WERI-Rb-1 (cell line): ENCODE measurements at regions not wholly inside any gene's neighbourhood (a gene's known extent, or its start where the extent isn't known, plus 50 kb on each side); places are given as distances from the start of the nearest gene placed in this dataset.

Experiments
- DNase-seq: peaks from one replicate; pipeline ENCODE4 v3.0.0-alpha.2; 2020
- H3K27ac ChIP-seq: fragments of 250-450 bp; sonication (Bioruptor Pico); 2 replicates; pipeline ENCODE4 v1.5.1; 2020; ENCODE audit warnings: mild to moderate bottlenecking, moderate library complexity
- H3K27me3 ChIP-seq: fragments of 250-450 bp; sonication (Bioruptor Pico); 2 replicates; pipeline ENCODE4 v1.5.1; 2021; ENCODE audit warnings: mild to moderate bottlenecking, low read depth, moderate library complexity; ENCODE audit not compliant: insufficient read depth, severe bottlenecking
- H3K36me3 ChIP-seq: fragments of 250-450 bp; sonication (Bioruptor Pico); 2 replicates; pipeline ENCODE4 v1.5.1; 2020; ENCODE audit warnings: mild to moderate bottlenecking, moderate library complexity
- H3K4me3 ChIP-seq: 2 replicates; pipeline ENCODE4 v1.5.1; 2011; ENCODE audit warnings: low read depth, mild to moderate bottlenecking, control low read depth, low read length
- H3K9me3 ChIP-seq: fragments of 250-450 bp; sonication (Bioruptor Pico); 2 replicates; pipeline ENCODE4 v1.5.1; 2021; ENCODE audit warnings: mild to moderate bottlenecking, moderate library complexity; ENCODE audit not compliant: severe bottlenecking
- TF ChIP-seq, protein P1 (sequence below): IDR thresholded peaks from 2 replicates; pipeline ENCODE4 v1.5.1; 2011; ENCODE audit warnings: low read depth, mild to moderate bottlenecking, control low read depth, inconsistent platforms, low read length

- no peaks in the 10 kb centered on the region for H3K27me3 ChIP-seq
- TF ChIP-seq, protein P1, sequence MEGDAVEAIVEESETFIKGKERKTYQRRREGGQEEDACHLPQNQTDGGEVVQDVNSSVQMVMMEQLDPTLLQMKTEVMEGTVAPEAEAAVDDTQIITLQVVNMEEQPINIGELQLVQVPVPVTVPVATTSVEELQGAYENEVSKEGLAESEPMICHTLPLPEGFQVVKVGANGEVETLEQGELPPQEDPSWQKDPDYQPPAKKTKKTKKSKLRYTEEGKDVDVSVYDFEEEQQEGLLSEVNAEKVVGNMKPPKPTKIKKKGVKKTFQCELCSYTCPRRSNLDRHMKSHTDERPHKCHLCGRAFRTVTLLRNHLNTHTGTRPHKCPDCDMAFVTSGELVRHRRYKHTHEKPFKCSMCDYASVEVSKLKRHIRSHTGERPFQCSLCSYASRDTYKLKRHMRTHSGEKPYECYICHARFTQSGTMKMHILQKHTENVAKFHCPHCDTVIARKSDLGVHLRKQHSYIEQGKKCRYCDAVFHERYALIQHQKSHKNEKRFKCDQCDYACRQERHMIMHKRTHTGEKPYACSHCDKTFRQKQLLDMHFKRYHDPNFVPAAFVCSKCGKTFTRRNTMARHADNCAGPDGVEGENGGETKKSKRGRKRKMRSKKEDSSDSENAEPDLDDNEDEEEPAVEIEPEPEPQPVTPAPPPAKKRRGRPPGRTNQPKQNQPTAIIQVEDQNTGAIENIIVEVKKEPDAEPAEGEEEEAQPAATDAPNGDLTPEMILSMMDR = no peak
- H3K27ac ChIP-seq = no peak overlapping the region
- DNase-seq = no peak
- no peaks in the 10 kb centered on the region for H3K9me3 ChIP-seq
- no peak overlapping the region for H3K4me3 ChIP-seq
- H3K36me3 ChIP-seq = no peaks in the 10 kb centered on the region
Observed at GRCh38 chr7:131607291-131608115, 51.1 kb upstream of the PODXL start.

DNA sequence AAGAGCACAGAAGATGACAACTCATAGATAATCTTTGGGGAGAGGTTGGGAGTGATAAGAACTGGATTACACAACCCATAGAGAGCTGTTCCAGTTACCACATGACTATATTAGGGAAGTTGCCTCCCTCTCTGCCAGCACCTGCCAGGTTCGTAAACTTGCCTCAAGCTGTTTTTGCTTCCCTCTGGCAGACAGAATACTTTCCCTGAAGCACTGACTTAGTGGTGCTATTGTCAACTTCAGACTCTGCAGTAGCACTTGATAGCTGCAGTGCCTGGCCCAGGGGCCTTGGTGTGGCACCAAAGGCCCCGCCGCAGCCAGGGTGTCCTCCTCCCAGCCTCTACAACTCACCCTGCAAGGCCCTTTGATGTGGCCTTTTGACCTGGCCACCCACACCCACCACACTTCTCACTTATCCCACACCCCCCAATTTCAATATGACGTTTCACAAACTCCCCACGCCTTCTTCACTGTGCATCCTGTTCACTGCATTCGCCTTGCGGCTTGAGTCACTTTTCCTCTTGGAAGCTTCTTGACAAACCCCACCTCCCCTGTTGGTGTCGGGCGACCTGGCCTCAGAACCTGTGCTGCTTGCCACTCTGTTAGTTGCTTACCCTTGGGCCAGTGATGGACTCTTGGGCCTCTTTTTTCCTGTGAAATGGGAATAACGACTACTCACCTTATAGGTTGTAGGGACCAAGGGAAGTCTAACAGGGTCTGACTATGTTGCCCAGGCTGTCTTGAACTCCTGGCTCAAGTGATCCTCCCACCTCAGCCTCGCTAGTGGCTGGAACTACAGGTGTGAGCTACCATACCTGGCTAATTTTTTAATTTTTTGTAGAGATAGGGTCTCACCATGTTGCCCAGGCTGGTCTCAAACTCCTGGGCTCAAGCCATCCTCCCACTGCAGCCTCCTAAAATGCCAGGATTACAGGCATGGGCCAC is 50.2 kb upstream of the PODXL start:
- Histone ChIP-seq H3K27me3 (no peaks in the 10 kb centered on the region), H3K4me3 (no peak overlapping the region), H3K36me3 (no peaks in the 10 kb centered on the region), H3K9me3 (no peaks in the 10 kb centered on the region), H3K27ac (no peak overlapping the region)
- TF ChIP-seq, protein P1 = no peak
- DNase-seq = no peak
